ENCODE measurements at regions not wholly inside any gene's neighbourhood (a gene's known extent, or its start where the extent isn't known, plus 50 kb on each side); places are given as distances from the start of the nearest gene placed in this dataset.
"Not testable (repeated sequence)": the region's sequence is repeated elsewhere in the genome, so short reads cannot be mapped to it uniquely, and the experiment has no call there.

- DNase-seq, result no peak
Measured at GRCh38 chr3:152658977-152659720, 175.8 kb upstream of the P2RY1 start.

DNA sequence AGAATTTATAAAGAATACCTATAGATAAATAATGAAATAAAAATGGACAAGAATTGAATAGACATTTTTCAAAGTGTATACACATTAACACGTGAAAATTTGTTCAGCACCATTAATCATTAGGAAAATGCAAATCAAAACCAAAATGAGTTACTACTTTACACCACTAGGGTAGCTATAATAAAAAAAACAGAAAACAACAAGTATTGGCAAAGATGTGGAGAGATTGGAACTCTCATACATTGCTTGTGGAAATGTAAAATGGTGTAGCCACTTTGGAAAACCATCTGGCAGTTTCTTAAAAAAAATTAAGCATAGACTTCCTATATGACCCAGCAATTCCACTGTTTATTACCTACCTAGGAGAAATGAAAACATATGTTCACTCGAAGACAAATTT, 172.8 kb upstream of the P2RY1 start:
- DNase-seq, result no peak

DNA sequence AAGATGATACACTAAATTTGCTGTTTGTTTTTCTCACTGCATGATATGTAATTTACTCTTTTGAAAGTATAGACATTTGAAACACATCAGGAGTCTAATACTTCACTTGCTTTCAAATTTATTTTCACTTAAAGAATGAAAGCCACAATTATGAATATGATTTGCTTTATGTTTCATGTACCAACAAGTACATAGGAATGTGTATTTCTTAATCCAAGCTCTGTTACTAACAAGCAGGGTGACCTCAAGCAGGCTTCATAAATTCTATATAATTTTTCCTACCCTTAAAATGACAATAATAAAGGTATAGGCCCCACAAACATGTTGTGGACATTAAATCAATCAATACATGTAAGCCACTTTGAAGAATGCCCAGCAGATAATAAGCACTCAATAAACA, 170.2 kb upstream of the P2RY1 start:
- DNase-seq, result no peak

- DNase-seq, result no peak
Measured at GRCh38 chr3:152667267-152667666, 167.7 kb upstream of the P2RY1 start.

GRCh38 chr3:152669560-152669959, 165.4 kb upstream of the P2RY1 start:
- DNase-seq, result no peak

DNA sequence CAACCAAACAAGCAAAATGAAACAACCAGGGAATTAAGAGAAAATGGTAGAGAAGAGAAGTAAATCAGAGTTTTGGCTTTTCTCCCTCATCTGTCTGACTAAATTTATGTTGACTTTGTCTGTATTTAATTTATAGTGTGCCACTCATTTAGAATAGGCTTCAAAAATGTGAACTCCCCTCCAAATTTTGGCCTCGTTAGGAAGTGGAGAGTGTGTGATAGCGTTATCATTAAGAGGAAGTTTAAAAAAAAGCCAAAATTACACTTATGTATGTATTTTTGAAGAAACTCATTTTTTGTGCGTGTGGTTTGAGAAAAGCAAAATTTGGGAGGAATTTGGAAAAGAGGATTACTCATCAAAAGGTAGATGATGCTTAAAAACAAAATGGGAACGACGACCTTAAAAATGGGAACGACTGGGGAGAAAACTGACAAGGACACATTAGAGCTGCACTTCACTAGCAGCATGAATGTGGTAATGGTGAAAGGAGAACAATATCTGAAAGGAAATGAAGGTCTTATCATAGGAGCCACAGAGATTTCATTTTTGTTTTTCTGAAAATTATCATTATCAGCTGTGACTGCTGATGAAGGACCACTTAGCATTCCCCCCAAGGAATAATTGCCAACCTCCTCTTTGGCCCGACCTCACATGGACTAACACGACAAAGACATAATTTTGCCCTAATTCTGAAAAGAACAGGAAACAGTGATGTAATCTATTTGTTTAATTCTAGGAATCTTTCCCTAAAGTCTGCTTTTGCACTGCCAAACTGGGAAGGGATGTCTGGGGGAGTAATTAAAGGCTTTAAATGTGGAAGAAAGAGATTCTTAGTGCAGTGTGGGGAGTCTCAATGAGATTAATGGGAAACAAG, 163.2 kb upstream of the P2RY1 start:
- no peak for DNase-seq

GRCh38 chr3:152672320-152672649, 162.6 kb upstream of the P2RY1 start:
- no peak for DNase-seq

GRCh38 chr3:152676810-152677379, 158.0 kb upstream of the P2RY1 start:
- DNase-seq, result peak in 1 of 51 donors; percentile 1

- DNase-seq, result no peak
Measured at GRCh38 chr3:152677491-152677890, 157.4 kb upstream of the P2RY1 start.

DNA sequence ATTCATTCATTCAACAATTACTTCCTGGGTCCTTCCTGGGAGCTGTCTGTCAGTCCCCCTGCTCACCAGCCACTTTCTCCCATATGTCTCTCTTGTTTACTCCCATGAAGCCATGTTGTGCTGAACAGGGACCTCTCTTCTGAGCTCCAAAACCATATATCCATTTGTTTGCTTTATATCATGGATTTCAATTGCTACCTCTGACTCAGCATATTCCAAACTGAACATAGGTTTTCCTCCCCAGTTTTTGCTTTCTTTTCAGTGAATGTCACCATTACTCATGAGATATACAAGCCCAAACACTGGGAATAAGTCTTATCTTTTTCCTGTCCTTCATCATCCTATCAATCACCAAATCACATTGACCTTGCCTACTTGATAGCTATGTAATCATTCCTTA, 152.5 kb upstream of the P2RY1 start:
- no peak for DNase-seq

DNA sequence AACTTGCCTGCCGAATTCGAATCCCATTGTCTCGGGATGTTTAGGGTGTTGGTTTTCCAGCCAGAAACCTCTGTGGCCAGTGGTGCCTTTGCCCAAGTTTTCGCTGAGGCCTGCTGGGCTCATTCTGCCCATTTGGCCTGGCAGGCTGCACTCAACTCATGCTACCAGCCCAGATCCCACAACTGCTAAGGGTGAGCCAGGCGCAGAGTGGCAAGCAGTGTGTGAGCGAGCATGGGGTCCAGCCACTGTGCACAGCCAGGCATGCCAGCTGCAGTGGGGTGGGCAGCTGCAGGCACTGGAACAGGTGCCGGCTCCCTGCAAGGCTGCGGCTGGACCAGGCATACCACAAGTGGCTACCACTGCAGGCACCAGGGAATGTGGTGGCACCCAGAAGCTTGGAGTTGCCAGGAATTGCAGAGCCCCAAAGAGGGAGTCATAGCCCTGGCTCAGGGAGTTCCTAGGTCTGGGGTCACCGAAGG, 151.4 kb upstream of the P2RY1 start:
- DNase-seq, result no peak

DNA sequence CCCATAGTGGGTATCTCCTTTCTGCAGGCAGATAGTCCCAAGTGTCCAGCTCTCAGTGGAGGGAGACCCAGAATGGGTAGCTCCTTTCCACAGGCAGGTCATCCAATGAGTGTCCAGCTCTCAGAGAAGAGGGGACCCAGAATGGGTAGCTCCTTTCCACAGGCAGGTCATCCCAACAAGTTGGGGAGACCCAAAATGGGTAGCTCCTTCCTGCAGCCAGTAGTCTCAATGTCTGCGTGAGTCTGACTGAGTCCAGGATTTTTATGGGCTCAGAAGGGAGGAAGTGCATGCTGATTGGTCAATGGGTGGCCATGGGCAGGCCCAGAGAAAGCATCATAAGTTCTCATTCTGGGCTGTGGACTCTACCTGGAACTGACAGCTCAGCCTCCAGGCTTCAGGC, 150.7 kb upstream of the P2RY1 start:
- DNase-seq, result no peak

- DNase-seq, result no peak
Measured at GRCh38 chr3:152688313-152688712, 146.6 kb upstream of the P2RY1 start.

DNA sequence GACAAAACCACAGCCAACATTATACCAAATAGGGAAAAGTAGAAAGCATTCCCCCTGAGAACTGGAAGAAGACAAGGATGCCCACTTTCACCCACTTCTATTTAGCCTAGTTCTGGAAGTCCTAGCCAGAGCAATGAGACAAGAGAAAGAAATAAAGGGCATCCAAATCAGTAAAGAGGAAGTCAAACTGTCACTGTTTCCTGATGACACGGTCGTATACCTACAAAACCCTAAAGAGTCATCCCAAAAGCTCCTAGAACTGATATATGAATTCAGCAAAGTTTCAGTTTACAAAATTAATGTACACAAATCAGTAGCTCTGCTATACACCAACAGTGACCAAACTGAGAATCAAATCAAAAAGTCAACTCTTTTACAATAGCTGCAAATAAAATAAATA, 142.6 kb upstream of the P2RY1 start:
- DNase-seq, result not testable (repeated sequence)

DNA sequence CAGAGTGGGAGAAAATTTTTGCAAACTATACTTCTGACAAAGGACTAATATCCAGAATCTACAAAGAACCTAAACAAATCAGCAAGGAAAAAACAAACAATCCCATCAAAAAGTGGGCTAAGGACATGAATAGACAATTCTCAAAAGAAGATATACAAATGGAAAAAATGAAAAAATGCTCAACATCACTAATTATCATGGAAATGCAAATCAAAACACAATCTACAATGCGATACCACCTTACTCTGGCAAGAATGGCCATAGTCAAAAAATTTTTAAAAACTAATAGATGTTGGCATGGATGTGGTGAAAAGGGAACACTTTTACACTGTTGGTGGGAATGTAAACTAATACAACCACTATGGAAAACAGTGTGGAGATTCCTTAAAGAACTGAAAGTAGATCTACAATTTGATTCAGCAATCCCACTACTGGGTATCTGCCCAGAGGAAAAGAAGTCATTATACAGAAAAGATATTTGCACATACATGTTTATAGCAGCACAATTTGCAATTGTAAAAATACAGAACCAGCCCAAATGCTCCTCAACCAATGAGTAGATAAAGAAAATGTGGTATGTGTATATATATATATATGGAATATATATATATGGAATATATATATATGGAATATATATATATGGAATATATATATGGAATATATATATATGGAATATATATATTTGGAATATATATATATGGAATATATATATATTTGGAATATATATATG, 141.2 kb upstream of the P2RY1 start:
- not testable (repeated sequence) for DNase-seq

GRCh38 chr3:152695840-152696239, 139.1 kb upstream of the P2RY1 start:
- no peak for DNase-seq

- DNase-seq, result no peak
Measured at GRCh38 chr3:152696962-152697361, 138.0 kb upstream of the P2RY1 start.

GRCh38 chr3:152703245-152703890, 131.6 kb upstream of the P2RY1 start:
- DNase-seq, result no peak

DNA sequence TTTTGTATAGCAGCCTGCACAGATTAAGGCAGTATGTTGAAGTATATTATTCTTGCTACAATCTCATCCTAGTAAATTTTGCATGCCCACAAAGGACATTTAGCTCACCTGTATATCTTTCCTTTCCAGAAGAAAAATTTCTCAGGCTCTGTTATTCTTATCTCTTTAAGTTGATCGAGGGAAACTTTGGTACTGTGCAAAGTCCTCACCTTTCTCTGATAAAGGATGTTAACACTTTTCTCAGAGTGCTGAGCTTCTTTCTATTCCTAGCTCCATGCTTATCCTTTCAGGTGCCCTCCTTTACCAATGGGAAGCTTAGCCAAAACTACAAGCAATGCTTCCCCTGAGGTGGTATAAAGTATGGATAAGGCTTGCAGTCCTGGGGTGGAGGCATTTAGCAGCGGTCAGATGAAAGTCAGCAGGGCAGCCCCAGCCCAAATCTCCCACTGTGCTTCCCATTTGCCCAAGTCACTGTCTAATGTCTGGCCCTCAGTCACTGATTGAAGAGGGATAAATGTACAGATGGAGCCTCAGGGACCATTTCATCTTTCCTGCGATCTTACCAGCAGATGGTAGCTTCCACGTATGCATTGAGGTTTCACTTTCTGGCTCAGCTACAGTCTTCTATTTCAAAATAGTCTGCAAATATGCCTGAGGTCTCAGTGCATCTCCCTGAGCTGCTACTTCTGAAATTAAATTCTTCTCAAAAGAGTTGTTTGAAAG, 127.8 kb upstream of the P2RY1 start:
- no peak for DNase-seq

- no peak for DNase-seq
Measured at GRCh38 chr3:152709659-152710058, 125.3 kb upstream of the P2RY1 start.

DNA sequence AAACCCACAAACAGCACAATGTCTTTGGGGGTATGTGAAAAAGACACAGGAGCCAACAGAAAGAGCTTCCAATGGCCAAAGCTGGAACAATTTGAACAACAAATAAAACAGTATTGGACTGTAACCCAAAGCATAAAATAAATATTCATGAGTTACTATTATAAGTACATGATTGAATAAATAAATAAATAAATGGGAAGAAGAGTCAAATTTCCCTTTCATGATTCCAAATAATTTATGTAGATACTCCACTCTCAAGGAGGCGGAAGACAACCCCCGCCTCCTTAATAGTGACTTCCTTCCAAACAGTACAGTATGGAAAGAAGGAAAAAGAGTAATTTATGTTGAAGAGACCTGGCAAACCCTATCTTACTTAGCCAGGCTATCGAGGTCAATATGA, 124.4 kb upstream of the P2RY1 start:
- no peak for DNase-seq
